ENCODE measurements at regions not wholly inside any gene's neighbourhood (a gene's known extent, or its start where the extent isn't known, plus 50 kb on each side); places are given as distances from the start of the nearest gene placed in this dataset.

DNA sequence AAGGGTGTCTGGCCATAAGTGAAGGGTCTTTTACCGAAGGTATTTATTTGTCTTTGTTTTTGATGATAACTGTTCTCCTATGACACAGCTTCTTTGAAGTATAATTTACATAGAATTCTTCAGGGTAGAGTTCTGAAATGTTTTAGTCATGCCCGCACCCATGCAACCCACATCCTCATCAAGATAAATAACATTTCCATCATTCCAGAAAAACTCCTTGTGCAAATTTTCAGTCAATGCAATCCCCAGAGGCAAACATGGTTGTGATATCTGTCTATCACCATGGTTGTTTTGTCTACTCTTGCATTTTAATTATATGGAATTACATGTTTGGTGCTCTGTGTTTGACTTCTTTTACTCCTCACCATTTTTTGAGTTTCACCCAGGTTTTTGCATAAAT lies 837.8 kb downstream of the AACS start:
- Histone ChIP-seq H3K9me3 (ENCODE audit: low read depth) (peaks cover 4% of the 10 kb centered on the region), H3K9ac (no peak overlapping the region), H3K27ac (no peak overlapping the region), H3K27me3 (no peaks in the 10 kb centered on the region), H3K4me2 (no peak overlapping the region), H3K4me3 (no peak overlapping the region), H3K4me1 (no peaks in the 10 kb centered on the region), H3K36me3 (no peaks in the 10 kb centered on the region), H3F3A (ENCODE audit: low read depth) (no peaks in the 10 kb centered on the region), H3K79me2 (ENCODE audit: low read depth) (no peaks in the 10 kb centered on the region), H4K20me1 (ENCODE audit: low read depth) (no peaks in the 10 kb centered on the region), H2AFZ (replicated peaks) (no peak overlapping the region)
- TF ChIP-seq, protein P1, sequence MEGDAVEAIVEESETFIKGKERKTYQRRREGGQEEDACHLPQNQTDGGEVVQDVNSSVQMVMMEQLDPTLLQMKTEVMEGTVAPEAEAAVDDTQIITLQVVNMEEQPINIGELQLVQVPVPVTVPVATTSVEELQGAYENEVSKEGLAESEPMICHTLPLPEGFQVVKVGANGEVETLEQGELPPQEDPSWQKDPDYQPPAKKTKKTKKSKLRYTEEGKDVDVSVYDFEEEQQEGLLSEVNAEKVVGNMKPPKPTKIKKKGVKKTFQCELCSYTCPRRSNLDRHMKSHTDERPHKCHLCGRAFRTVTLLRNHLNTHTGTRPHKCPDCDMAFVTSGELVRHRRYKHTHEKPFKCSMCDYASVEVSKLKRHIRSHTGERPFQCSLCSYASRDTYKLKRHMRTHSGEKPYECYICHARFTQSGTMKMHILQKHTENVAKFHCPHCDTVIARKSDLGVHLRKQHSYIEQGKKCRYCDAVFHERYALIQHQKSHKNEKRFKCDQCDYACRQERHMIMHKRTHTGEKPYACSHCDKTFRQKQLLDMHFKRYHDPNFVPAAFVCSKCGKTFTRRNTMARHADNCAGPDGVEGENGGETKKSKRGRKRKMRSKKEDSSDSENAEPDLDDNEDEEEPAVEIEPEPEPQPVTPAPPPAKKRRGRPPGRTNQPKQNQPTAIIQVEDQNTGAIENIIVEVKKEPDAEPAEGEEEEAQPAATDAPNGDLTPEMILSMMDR (IDR thresholded peaks at IDR 0.05), result no peak
- TF ChIP-seq EZH2 (IDR thresholded peaks at IDR 0.05), result no peak
- no peak for TF ChIP-seq EZH2phosphoT487 (IDR thresholded peaks at IDR 0.05)
- Mint-ChIP-seq H3K4me3 (no peak overlapping the region), H3K4me1 (no peaks in the 10 kb centered on the region), H3K36me3 (no peaks in the 10 kb centered on the region), H3K9me3 (peaks cover 3% of the 10 kb centered on the region), H3K27me3 (ENCODE audit: insufficient read depth, low read depth) (peaks cover 7% of the 10 kb centered on the region), H3K27ac (no peak overlapping the region)
- no peak for DNase-seq (ENCODE audit: low spot score)

DNA sequence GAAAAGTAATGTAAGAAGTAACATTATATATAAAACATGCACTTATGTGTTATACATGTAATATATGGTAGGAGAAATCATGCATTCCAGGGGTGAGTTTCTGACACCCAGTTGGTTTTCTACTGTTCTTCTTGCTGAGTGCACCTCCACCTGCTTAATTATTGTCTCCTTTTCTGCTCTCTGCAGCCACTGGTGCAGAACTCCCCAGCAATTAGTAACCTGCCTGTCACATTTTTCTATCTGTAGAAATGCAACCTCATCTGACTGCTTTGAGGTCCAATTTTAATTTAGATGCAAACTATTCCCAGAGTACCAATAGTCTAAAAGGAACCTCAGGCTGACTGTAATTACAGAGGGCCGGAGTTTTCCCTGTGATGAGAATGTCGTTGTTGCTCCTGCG lies 842.1 kb downstream of the AACS start:
- Histone ChIP-seq H3K4me2 (no peak overlapping the region), H3K27ac (no peak overlapping the region), H3K36me3 (no peaks in the 10 kb centered on the region), H3K9me3 (ENCODE audit: low read depth) (peaks cover 4% of the 10 kb centered on the region), H3K27me3 (no peaks in the 10 kb centered on the region), H4K20me1 (ENCODE audit: low read depth) (no peaks in the 10 kb centered on the region), H3K4me1 (no peaks in the 10 kb centered on the region), H3F3A (ENCODE audit: low read depth) (no peaks in the 10 kb centered on the region), H2AFZ (replicated peaks) (no peak overlapping the region), H3K9ac (no peak overlapping the region), H3K4me3 (no peak overlapping the region), H3K79me2 (ENCODE audit: low read depth) (no peaks in the 10 kb centered on the region)
- H3K27ac Mint-ChIP-seq, result no peak overlapping the region
- no peak overlapping the region for H3K4me3 Mint-ChIP-seq
- no peak for DNase-seq (ENCODE audit: low spot score)
- peaks cover 3% of the 10 kb centered on the region for H3K9me3 Mint-ChIP-seq
- no peaks in the 10 kb centered on the region for H3K4me1 Mint-ChIP-seq
- H3K36me3 Mint-ChIP-seq, result no peaks in the 10 kb centered on the region
- peaks cover 4% of the 10 kb centered on the region for H3K27me3 Mint-ChIP-seq (ENCODE audit: insufficient read depth, low read depth)
- TF ChIP-seq, protein P1 (IDR thresholded peaks at IDR 0.05), result no peak
- no peak for TF ChIP-seq EZH2phosphoT487 (IDR thresholded peaks at IDR 0.05)
- TF ChIP-seq EZH2 (IDR thresholded peaks at IDR 0.05), result no peak

DNA sequence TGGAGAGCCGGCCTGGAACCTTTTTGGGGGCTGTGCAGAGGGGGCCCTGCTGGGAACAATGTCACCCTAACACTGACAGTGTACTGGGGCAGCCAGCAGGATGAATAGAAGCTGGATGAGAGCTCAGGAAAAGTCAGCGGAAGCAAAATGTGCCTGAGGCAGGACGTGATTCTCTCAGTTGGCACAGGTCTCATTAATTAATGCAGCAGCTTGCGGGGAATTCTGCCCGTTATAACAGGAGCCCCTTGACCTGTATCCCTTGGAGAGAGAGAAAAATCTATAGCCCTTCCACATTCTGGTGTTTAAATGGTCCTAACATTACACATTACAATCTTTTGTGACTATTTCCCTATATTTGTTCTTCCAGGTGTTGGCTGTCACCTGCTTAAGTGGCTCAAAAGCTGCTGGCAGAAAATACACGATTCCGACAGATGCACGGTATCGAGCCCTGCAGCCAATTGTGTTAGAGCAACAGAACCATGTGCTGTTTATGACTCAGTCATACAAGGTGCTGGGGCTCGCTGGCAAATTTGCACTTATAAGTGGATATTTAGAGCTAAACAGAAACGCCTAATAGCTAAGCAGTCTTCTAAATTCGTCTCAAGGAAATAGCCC lies 854.7 kb downstream of the AACS start:
- H3F3A ChIP-seq (ENCODE audit: low read depth), result no peaks in the 10 kb centered on the region
- H3K9me3 ChIP-seq (ENCODE audit: low read depth), result no peaks in the 10 kb centered on the region
- Mint-ChIP-seq H3K27ac (no peak overlapping the region), H3K4me3 (no peak overlapping the region), H3K4me1 (peaks cover 5% of the 10 kb centered on the region), H3K9me3 (peaks cover 3% of the 10 kb centered on the region), H3K36me3 (no peaks in the 10 kb centered on the region), H3K27me3 (ENCODE audit: insufficient read depth, low read depth) (peaks cover 10% of the 10 kb centered on the region)
- H3K36me3 ChIP-seq, result no peaks in the 10 kb centered on the region
- H3K27ac ChIP-seq, result no peak overlapping the region
- no peak overlapping the region for H2AFZ ChIP-seq (replicated peaks)
- TF ChIP-seq EZH2 (IDR thresholded peaks at IDR 0.05) (no peak), EZH2phosphoT487 (IDR thresholded peaks at IDR 0.05) (no peak)
- TF ChIP-seq, protein P1 (IDR thresholded peaks at IDR 0.05), result no peak
- no peak overlapping the region for H3K4me2 ChIP-seq
- no peaks in the 10 kb centered on the region for H3K27me3 ChIP-seq
- DNase-seq (ENCODE audit: low spot score), result no peak
- no peak overlapping the region for H3K9ac ChIP-seq
- no peaks in the 10 kb centered on the region for H3K79me2 ChIP-seq (ENCODE audit: low read depth)
- H4K20me1 ChIP-seq (ENCODE audit: low read depth), result no peaks in the 10 kb centered on the region
- no peak overlapping the region for H3K4me3 ChIP-seq
- no peaks in the 10 kb centered on the region for H3K4me1 ChIP-seq
